ENCODE measurements at regions not wholly inside any gene's neighbourhood (a gene's known extent, or its start where the extent isn't known, plus 50 kb on each side); places are given as distances from the start of the nearest gene placed in this dataset.

DNA sequence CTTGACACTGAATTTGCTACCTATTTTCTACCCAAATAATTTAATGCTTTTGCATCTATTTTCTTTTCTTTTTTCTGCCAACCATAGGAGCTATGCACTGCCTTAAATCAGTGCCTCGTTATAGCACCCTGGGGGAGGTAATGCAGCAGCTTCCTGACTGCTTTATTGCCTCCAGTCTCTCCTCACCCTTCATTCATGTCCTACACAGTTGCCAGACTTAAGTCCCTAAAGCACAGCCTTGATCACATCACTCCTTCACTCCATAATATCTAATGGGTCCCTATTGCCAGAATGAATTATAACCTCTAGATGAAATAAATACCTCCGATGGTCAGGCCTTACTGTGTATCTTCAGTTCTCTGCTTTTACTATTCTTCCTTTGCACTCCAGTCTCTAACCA, 211.2 kb upstream of the GLRA1 start:
- ATAC-seq: no peak
- no peak for TF ChIP-seq GLIS3 (CRISPR knock-in tag; IDR thresholded peaks at IDR 0.05)
- TF ChIP-seq ISL1 (CRISPR knock-in tag; IDR thresholded peaks at IDR 0.05): no peak
- no peak for TF ChIP-seq ZNF8 (CRISPR knock-in tag; IDR thresholded peaks at IDR 0.05)
- no peak for TF ChIP-seq ZFP30 (CRISPR knock-in tag; IDR thresholded peaks at IDR 0.05)
- no peak for TF ChIP-seq ZFP3 (CRISPR knock-in tag; IDR thresholded peaks at IDR 0.05)
- TF ChIP-seq, protein P1, sequence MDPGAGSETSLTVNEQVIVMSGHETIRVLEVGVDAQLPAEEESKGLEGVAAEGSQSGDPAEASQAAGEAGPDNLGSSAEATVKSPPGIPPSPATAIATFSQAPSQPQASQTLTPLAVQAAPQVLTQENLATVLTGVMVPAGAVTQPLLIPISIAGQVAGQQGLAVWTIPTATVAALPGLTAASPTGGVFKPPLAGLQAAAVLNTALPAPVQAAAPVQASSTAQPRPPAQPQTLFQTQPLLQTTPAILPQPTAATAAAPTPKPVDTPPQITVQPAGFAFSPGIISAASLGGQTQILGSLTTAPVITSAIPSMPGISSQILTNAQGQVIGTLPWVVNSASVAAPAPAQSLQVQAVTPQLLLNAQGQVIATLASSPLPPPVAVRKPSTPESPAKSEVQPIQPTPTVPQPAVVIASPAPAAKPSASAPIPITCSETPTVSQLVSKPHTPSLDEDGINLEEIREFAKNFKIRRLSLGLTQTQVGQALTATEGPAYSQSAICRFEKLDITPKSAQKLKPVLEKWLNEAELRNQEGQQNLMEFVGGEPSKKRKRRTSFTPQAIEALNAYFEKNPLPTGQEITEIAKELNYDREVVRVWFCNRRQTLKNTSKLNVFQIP (CRISPR knock-in tag; IDR thresholded peaks at IDR 0.05; ENCODE audit: borderline replicate concordance, low read depth): no peak
- TF ChIP-seq ZNF565 (CRISPR knock-in tag; conservative IDR thresholded peaks at IDR 0.05; ENCODE audit: low read depth): no peak
- TF ChIP-seq, protein P2, sequence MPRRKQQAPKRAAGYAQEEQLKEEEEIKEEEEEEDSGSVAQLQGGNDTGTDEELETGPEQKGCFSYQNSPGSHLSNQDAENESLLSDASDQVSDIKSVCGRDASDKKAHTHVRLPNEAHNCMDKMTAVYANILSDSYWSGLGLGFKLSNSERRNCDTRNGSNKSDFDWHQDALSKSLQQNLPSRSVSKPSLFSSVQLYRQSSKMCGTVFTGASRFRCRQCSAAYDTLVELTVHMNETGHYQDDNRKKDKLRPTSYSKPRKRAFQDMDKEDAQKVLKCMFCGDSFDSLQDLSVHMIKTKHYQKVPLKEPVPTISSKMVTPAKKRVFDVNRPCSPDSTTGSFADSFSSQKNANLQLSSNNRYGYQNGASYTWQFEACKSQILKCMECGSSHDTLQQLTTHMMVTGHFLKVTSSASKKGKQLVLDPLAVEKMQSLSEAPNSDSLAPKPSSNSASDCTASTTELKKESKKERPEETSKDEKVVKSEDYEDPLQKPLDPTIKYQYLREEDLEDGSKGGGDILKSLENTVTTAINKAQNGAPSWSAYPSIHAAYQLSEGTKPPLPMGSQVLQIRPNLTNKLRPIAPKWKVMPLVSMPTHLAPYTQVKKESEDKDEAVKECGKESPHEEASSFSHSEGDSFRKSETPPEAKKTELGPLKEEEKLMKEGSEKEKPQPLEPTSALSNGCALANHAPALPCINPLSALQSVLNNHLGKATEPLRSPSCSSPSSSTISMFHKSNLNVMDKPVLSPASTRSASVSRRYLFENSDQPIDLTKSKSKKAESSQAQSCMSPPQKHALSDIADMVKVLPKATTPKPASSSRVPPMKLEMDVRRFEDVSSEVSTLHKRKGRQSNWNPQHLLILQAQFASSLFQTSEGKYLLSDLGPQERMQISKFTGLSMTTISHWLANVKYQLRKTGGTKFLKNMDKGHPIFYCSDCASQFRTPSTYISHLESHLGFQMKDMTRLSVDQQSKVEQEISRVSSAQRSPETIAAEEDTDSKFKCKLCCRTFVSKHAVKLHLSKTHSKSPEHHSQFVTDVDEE (CRISPR knock-in tag; IDR thresholded peaks at IDR 0.05): no peak
- TF ChIP-seq OSR1 (CRISPR knock-in tag; IDR thresholded peaks at IDR 0.05): no peak
- no peak for TF ChIP-seq TOX (CRISPR knock-in tag; IDR thresholded peaks at IDR 0.05; ENCODE audit: borderline replicate concordance)
- TF ChIP-seq ESRRG (CRISPR knock-in tag; IDR thresholded peaks at IDR 0.05): no peak
- no peak for TF ChIP-seq TCF4 (CRISPR knock-in tag; IDR thresholded peaks at IDR 0.05; ENCODE audit: borderline replicate concordance)
- no peak for TF ChIP-seq ARNTL (CRISPR knock-in tag; IDR thresholded peaks at IDR 0.05; ENCODE audit: borderline replicate concordance, low read depth)
- no peak for TF ChIP-seq SNAI2 (CRISPR knock-in tag; IDR thresholded peaks at IDR 0.05)

DNA sequence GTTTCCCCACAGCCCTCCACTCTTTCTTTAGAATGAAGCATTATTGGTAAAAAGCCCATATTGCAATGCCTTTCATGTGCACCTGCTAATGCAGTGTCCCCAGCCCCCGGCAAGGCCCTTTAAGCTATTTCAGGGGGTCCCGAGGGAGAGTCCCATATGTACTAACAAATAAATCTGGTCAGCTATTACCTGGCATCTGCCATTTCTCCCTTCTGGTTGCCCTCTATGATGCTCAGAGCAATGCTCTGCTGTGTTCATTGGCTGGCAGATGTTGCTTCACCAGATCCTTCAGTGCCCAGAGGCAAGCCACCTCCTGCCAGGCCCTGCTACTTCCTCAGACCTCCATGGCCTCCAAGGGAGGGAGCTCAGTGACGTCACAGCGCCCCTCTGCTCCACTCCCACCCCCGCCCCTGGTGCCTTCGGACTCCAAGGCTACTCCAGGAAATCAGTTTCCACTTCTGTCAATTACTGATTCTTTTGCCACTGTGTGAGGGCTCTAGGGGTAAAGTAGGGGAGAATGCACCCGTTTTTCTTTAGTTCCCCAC, 201.1 kb upstream of the GLRA1 start:
- ATAC-seq: no peak
- TF ChIP-seq ARNTL (CRISPR knock-in tag; IDR thresholded peaks at IDR 0.05; ENCODE audit: borderline replicate concordance, low read depth) (no peak), CSDC2 (CRISPR knock-in tag; IDR thresholded peaks at IDR 0.05) (no peak), ZNF8 (CRISPR knock-in tag; IDR thresholded peaks at IDR 0.05) (no peak), TCF4 (CRISPR knock-in tag; IDR thresholded peaks at IDR 0.05; ENCODE audit: borderline replicate concordance) (no peak), SNAI2 (CRISPR knock-in tag; IDR thresholded peaks at IDR 0.05) (no peak), GLIS3 (CRISPR knock-in tag; IDR thresholded peaks at IDR 0.05) (no peak), TOX (CRISPR knock-in tag; IDR thresholded peaks at IDR 0.05; ENCODE audit: borderline replicate concordance) (no peak), RARB (CRISPR knock-in tag; IDR thresholded peaks at IDR 0.05) (no peak), BACH2 (CRISPR knock-in tag; IDR thresholded peaks at IDR 0.05; ENCODE audit: borderline replicate concordance) (no peak), OSR1 (CRISPR knock-in tag; IDR thresholded peaks at IDR 0.05) (no peak), ZFP30 (CRISPR knock-in tag; IDR thresholded peaks at IDR 0.05) (no peak), ISL1 (CRISPR knock-in tag; IDR thresholded peaks at IDR 0.05) (no peak)
- TF ChIP-seq, protein P3, sequence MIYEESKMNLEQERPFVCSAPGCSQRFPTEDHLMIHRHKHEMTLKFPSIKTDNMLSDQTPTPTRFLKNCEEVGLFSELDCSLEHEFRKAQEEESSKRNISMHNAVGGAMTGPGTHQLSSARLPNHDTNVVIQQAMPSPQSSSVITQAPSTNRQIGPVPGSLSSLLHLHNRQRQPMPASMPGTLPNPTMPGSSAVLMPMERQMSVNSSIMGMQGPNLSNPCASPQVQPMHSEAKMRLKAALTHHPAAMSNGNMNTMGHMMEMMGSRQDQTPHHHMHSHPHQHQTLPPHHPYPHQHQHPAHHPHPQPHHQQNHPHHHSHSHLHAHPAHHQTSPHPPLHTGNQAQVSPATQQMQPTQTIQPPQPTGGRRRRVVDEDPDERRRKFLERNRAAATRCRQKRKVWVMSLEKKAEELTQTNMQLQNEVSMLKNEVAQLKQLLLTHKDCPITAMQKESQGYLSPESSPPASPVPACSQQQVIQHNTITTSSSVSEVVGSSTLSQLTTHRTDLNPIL (CRISPR knock-in tag; IDR thresholded peaks at IDR 0.05; ENCODE audit: low read depth): no peak
- TF ChIP-seq, protein P2 (CRISPR knock-in tag; IDR thresholded peaks at IDR 0.05): no peak
- TF ChIP-seq, protein P1 (CRISPR knock-in tag; IDR thresholded peaks at IDR 0.05; ENCODE audit: borderline replicate concordance, low read depth): no peak
- TF ChIP-seq, protein P4, sequence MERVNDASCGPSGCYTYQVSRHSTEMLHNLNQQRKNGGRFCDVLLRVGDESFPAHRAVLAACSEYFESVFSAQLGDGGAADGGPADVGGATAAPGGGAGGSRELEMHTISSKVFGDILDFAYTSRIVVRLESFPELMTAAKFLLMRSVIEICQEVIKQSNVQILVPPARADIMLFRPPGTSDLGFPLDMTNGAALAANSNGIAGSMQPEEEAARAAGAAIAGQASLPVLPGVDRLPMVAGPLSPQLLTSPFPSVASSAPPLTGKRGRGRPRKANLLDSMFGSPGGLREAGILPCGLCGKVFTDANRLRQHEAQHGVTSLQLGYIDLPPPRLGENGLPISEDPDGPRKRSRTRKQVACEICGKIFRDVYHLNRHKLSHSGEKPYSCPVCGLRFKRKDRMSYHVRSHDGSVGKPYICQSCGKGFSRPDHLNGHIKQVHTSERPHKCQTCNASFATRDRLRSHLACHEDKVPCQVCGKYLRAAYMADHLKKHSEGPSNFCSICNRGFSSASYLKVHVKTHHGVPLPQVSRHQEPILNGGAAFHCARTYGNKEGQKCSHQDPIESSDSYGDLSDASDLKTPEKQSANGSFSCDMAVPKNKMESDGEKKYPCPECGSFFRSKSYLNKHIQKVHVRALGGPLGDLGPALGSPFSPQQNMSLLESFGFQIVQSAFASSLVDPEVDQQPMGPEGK (CRISPR knock-in tag; IDR thresholded peaks at IDR 0.05; ENCODE audit: borderline replicate concordance): no peak
- TF ChIP-seq, protein P5, sequence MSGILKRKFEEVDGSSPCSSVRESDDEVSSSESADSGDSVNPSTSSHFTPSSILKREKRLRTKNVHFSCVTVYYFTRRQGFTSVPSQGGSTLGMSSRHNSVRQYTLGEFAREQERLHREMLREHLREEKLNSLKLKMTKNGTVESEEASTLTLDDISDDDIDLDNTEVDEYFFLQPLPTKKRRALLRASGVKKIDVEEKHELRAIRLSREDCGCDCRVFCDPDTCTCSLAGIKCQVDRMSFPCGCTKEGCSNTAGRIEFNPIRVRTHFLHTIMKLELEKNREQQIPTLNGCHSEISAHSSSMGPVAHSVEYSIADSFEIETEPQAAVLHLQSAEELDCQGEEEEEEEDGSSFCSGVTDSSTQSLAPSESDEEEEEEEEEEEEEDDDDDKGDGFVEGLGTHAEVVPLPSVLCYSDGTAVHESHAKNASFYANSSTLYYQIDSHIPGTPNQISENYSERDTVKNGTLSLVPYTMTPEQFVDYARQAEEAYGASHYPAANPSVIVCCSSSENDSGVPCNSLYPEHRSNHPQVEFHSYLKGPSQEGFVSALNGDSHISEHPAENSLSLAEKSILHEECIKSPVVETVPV (CRISPR knock-in tag; IDR thresholded peaks at IDR 0.05): no peak
